ENCODE measurements at regions not wholly inside any gene's neighbourhood (a gene's known extent, or its start where the extent isn't known, plus 50 kb on each side); places are given as distances from the start of the nearest gene placed in this dataset.
"Not testable (repeated sequence)": the region's sequence is repeated elsewhere in the genome, so short reads cannot be mapped to it uniquely, and the experiment has no call there.

GRCh38 chr2:139538332-139539020 lies 758.3 kb upstream of the NXPH2 start:
- DNase-seq, result not testable (repeated sequence)

- DNase-seq, result no peak
Observed at GRCh38 chr2:139529080-139529479, 748.9 kb upstream of the NXPH2 start.

- DNase-seq, result no peak
Observed at GRCh38 chr2:139526781-139527180, 746.6 kb upstream of the NXPH2 start.

GRCh38 chr2:139518321-139518720 lies 738.1 kb upstream of the NXPH2 start:
- DNase-seq, result no peak

- no peak for DNase-seq
Observed at GRCh38 chr2:139514951-139515350, 734.8 kb upstream of the NXPH2 start.

GRCh38 chr2:139495851-139496250 lies 715.7 kb upstream of the NXPH2 start:
- DNase-seq, result no peak

- no peak for DNase-seq
Observed at GRCh38 chr2:139492131-139492680, 712.0 kb upstream of the NXPH2 start.

- no peak for DNase-seq
Observed at GRCh38 chr2:139480161-139480650, 700.0 kb upstream of the NXPH2 start.

GRCh38 chr2:139478165-139478914 lies 698.1 kb upstream of the NXPH2 start:
- no peak for DNase-seq

- DNase-seq, result no peak
Observed at GRCh38 chr2:139477618-139478017, 697.4 kb upstream of the NXPH2 start.

GRCh38 chr2:139469985-139470384 lies 689.8 kb upstream of the NXPH2 start:
- DNase-seq, result no peak

GRCh38 chr2:139465789-139466188 lies 685.6 kb upstream of the NXPH2 start:
- no peak for DNase-seq

- no peak for DNase-seq
Observed at GRCh38 chr2:139457873-139458272, 677.7 kb upstream of the NXPH2 start.

- no peak for DNase-seq
Observed at GRCh38 chr2:139454251-139454650, 674.1 kb upstream of the NXPH2 start.

- DNase-seq, result no peak
Observed at GRCh38 chr2:139439100-139439499, 658.9 kb upstream of the NXPH2 start.

GRCh38 chr2:139438478-139438877 lies 658.3 kb upstream of the NXPH2 start:
- no peak for DNase-seq

GRCh38 chr2:139427164-139427563 lies 647.0 kb upstream of the NXPH2 start:
- DNase-seq, result no peak

GRCh38 chr2:139424101-139424500 lies 643.9 kb upstream of the NXPH2 start:
- no peak for DNase-seq

- DNase-seq, result no peak
Observed at GRCh38 chr2:139411236-139411635, 631.0 kb upstream of the NXPH2 start.

- not testable (repeated sequence) for DNase-seq
Observed at GRCh38 chr2:139410833-139411174, 630.6 kb upstream of the NXPH2 start.

- not testable (repeated sequence) for DNase-seq
Observed at GRCh38 chr2:139410147-139410832, 630.1 kb upstream of the NXPH2 start.

- no peak for DNase-seq
Observed at GRCh38 chr2:139409212-139409611, 629.0 kb upstream of the NXPH2 start.

GRCh38 chr2:139403948-139404347 lies 623.8 kb upstream of the NXPH2 start:
- DNase-seq, result no peak

GRCh38 chr2:139394801-139395200 lies 614.6 kb upstream of the NXPH2 start:
- no peak for DNase-seq

Data from activated CD4-positive, alpha-beta T cell treated with anti-CD3 and anti-CD28 coated beads, Interleukin-2, Interleukin-6, amounts not matched to agents 100 ng/mL and 50 ng/mL, durations not matched to agents 16 hours and 8 hours (primary cell).